ENCODE measurements at regions not wholly inside any gene's neighbourhood (a gene's known extent, or its start where the extent isn't known, plus 50 kb on each side); places are given as distances from the start of the nearest gene placed in this dataset.

DNA sequence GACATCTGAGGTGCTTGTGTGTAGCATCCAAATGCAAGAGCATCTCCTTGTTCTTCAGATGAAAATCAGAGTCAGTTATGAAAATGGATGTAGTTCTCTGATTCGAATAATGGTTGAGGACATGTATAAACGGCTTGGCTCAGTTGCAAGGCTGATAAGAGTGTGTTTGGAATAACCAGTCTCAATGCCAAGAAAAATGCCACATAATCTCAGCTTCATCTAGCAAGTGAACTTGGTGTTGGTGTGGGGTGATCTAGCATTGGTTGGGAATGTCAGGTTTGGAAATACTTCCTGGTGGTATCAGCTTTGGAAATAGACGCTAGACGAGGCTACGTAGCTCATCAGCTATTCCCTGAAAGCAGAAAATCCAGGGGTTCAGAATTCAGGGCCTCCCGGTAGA, 362.0 kb downstream of the FGF9 start:
- H3K9me3 ChIP-seq (ENCODE audit: control insufficient read depth, insufficient read depth, low read length): peaks cover 2% of the 10 kb centered on the region; the same call in 1 of the 2 replicates
- intact Hi-C loops (cut with micrococcal nuclease) (no loop called here), dilution Hi-C loops (cut with HindIII; ENCODE audit: low sequenced_read_pairs, unreplicated experiment) (no loop called here), in situ Hi-C loops (cut with MboI; ENCODE audit: low sequenced_read_pairs) (no loop called here)
- H2BK20ac ChIP-seq (ENCODE audit: low read depth, low read length): 0 out of 2 replicates have a peak overlapping the region, but pooled peaks have one; percentile 38
- DNase-seq: no peak
- no peak overlapping the region for H3K14ac ChIP-seq (replicated peaks; ENCODE audit: low read depth, low read length)
- H3K23ac ChIP-seq (ENCODE audit: low read depth, low read length): no peak overlapping the region
- no peaks in the 10 kb centered on the region for H3K79me1 ChIP-seq (ENCODE audit: low read depth in 1 of 2, low read length in 2 of 2)
- H4K5ac ChIP-seq (ENCODE audit: low read depth, low read length): no peak overlapping the region
- H2BK15ac ChIP-seq (ENCODE audit: low read depth, low read length): no peak overlapping the region
- no peak overlapping the region for H2BK120ac ChIP-seq (ENCODE audit: low read depth, low read length)
- H3K4me2 ChIP-seq (ENCODE audit: low read depth, low read length): no peak overlapping the region
- no peak overlapping the region for H2AK5ac ChIP-seq (ENCODE audit: low read depth, low read length)
- WGBS, 2 experiments (ENCODE audit: extremely low coverage in 2 of 2, insufficient read length in 1 of 2): no CpG with 5 or more reads among the region's 6 CpGs
- BruUV-seq (replicated peaks): no TSS peak
- no peak overlapping the region for H3K27ac ChIP-seq (ENCODE audit: insufficient read depth, low read length)
- no peak overlapping the region for H2BK5ac ChIP-seq (ENCODE audit: low read depth, low read length, poor library complexity, severe bottlenecking)
- H3K4ac ChIP-seq (ENCODE audit: low read depth, low read length): no peak overlapping the region
- no peak overlapping the region for H3K56ac ChIP-seq (ENCODE audit: extremely low read depth, insufficient read depth, low read length)
- no peak overlapping the region for H4K91ac ChIP-seq (ENCODE audit: insufficient read depth, low read depth, low read length)
- H3K9ac ChIP-seq (ENCODE audit: low read depth, low read length): no peak overlapping the region
- no peak for ATAC-seq (ENCODE audit: low read depth)
- no peak overlapping the region for H3K18ac ChIP-seq (ENCODE audit: low read depth, low read length)
- no peak overlapping the region for H2AK9ac ChIP-seq (replicated peaks; ENCODE audit: low read depth, low read length, poor library complexity)
- no peaks in the 10 kb centered on the region for H4K20me1 ChIP-seq (ENCODE audit: insufficient read depth, low read length)
- no peaks in the 10 kb centered on the region for H3K36me3 ChIP-seq (ENCODE audit: control insufficient read depth, insufficient read depth, low read length)
- peaks cover 13% of the 10 kb centered on the region; the same call in 1 of the 2 replicates for H3K27me3 ChIP-seq (ENCODE audit: control insufficient read depth, insufficient read depth, low read length)
- POLR2A ChIA-PET (ENCODE audit: unreplicated experiment): no interaction called here
- H3K4me3 ChIP-seq (ENCODE audit: insufficient read depth, low read depth, low read length): no peak overlapping the region
- H3K9me1 ChIP-seq (ENCODE audit: insufficient read depth, low read length): no peaks in the 10 kb centered on the region; the same call in 1 of the 2 replicates
- no peak for TF ChIP-seq RFX5 (IDR thresholded peaks at IDR 0.05; ENCODE audit: low read depth, low read length)
- no peak for TF ChIP-seq RCOR1 (IDR thresholded peaks at IDR 0.05; ENCODE audit: insufficient replicate concordance, low read length)
- TF ChIP-seq MAZ (IDR thresholded peaks at IDR 0.05; ENCODE audit: borderline replicate concordance, low read depth, low read length): no peak
- no peak for TF ChIP-seq MXI1 (IDR thresholded peaks at IDR 0.05; ENCODE audit: borderline replicate concordance, low read depth, low read length)
- TF ChIP-seq, protein P1, sequence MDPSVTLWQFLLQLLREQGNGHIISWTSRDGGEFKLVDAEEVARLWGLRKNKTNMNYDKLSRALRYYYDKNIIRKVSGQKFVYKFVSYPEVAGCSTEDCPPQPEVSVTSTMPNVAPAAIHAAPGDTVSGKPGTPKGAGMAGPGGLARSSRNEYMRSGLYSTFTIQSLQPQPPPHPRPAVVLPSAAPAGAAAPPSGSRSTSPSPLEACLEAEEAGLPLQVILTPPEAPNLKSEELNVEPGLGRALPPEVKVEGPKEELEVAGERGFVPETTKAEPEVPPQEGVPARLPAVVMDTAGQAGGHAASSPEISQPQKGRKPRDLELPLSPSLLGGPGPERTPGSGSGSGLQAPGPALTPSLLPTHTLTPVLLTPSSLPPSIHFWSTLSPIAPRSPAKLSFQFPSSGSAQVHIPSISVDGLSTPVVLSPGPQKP (IDR thresholded peaks at IDR 0.05; ENCODE audit: borderline replicate concordance, low read depth, low read length): no peak
- TF ChIP-seq RAD21 (IDR thresholded peaks at IDR 0.05; ENCODE audit: low read length): no peak
- TF ChIP-seq FOS (IDR thresholded peaks at IDR 0.05; ENCODE audit: low read depth, low read length): no peak
- no peak for TF ChIP-seq MAFK (IDR thresholded peaks at IDR 0.05; ENCODE audit: low read depth, low read length)
- no peak for TF ChIP-seq CHD1 (IDR thresholded peaks at IDR 0.05; ENCODE audit: low read depth, low read length)
- TF ChIP-seq CEBPB (IDR thresholded peaks at IDR 0.05; ENCODE audit: low read depth, low read length): no peak
- TF ChIP-seq SMC3 (IDR thresholded peaks at IDR 0.05; ENCODE audit: low read depth, low read length): no peak
- TF ChIP-seq POLR2A (IDR thresholded peaks at IDR 0.05; ENCODE audit: low read depth, low read length): no peak
- TF ChIP-seq, protein P2, sequence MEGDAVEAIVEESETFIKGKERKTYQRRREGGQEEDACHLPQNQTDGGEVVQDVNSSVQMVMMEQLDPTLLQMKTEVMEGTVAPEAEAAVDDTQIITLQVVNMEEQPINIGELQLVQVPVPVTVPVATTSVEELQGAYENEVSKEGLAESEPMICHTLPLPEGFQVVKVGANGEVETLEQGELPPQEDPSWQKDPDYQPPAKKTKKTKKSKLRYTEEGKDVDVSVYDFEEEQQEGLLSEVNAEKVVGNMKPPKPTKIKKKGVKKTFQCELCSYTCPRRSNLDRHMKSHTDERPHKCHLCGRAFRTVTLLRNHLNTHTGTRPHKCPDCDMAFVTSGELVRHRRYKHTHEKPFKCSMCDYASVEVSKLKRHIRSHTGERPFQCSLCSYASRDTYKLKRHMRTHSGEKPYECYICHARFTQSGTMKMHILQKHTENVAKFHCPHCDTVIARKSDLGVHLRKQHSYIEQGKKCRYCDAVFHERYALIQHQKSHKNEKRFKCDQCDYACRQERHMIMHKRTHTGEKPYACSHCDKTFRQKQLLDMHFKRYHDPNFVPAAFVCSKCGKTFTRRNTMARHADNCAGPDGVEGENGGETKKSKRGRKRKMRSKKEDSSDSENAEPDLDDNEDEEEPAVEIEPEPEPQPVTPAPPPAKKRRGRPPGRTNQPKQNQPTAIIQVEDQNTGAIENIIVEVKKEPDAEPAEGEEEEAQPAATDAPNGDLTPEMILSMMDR (conservative IDR thresholded peaks at IDR 0.05; ENCODE audit: low read depth, low read length): no peak
- no peak for TF ChIP-seq NFE2L2 (IDR thresholded peaks at IDR 0.05; ENCODE audit: low read depth, low read length)
- TF ChIP-seq, protein P3, sequence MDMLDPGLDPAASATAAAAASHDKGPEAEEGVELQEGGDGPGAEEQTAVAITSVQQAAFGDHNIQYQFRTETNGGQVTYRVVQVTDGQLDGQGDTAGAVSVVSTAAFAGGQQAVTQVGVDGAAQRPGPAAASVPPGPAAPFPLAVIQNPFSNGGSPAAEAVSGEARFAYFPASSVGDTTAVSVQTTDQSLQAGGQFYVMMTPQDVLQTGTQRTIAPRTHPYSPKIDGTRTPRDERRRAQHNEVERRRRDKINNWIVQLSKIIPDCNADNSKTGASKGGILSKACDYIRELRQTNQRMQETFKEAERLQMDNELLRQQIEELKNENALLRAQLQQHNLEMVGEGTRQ (IDR thresholded peaks at IDR 0.05; ENCODE audit: low read depth, low read length): no peak
- no peak for TF ChIP-seq BHLHE40 (IDR thresholded peaks at IDR 0.05; ENCODE audit: low read depth, low read length)
- no peak overlapping the region for H4K8ac ChIP-seq (ENCODE audit: low read depth in 2 of 2, low read length in 2 of 2)
- H3K4me1 ChIP-seq (ENCODE audit: control insufficient read depth, insufficient read depth, low read length): no peaks in the 10 kb centered on the region
- CTCF ChIA-PET: no interaction called here
- H2AFZ ChIP-seq (replicated peaks; ENCODE audit: low read length, poor library complexity): no peak overlapping the region
